Lower lobe of right lung (tissue), 2 donors: ENCODE measurements at regions not wholly inside any gene's neighbourhood (a gene's known extent, or its start where the extent isn't known, plus 50 kb on each side); places are given as distances from the start of the nearest gene placed in this dataset.

Experiments
- ATAC-seq, 2 donors: fragments of 200-7000 bp; cut with Tn5 transposase; one replicate each; pipeline ENCODE4 v1.9.1; 2020 to 2022; ENCODE audit warnings: mild to moderate bottlenecking in 2 of 2, moderate library complexity in 2 of 2
- DNase-seq: peaks from one replicate; pipeline ENCODE4 v3.0.0-alpha.2; 2020
- H3K27ac ChIP-seq: fragments of 200-600 bp; one replicate; pipeline ENCODE4 v1.8.0; 2022
- H3K27me3 ChIP-seq: fragments of 200-600 bp; one replicate; pipeline ENCODE4 v1.8.0; 2022; ENCODE audit warnings: low read depth
- H3K36me3 ChIP-seq: fragments of 200-600 bp; one replicate; pipeline ENCODE4 v1.8.0; 2022; ENCODE audit warnings: mild to moderate bottlenecking
- H3K4me1 ChIP-seq: fragments of 200-600 bp; one replicate; pipeline ENCODE4 v1.8.0; 2022
- H3K4me3 ChIP-seq: fragments of 200-600 bp; one replicate; pipeline ENCODE4 v1.8.0; 2022; ENCODE audit warnings: mild to moderate bottlenecking
- H3K9me3 ChIP-seq: fragments of 200-600 bp; one replicate; pipeline ENCODE4 v1.8.0; 2022
- intact Hi-C: fragments of 100-400 bp; cut with DNase I; formaldehyde crosslinking; loops from one replicate; pipeline ENCODE4 v1.11.0; 2022
- TF ChIP-seq, protein P1 (sequence below): fragments of 200-600 bp; IDR thresholded peaks from one replicate; pipeline ENCODE4 v1.8.0; 2022; ENCODE audit warnings: antibody characterized with exemption, mild to moderate bottlenecking
- donor health status: DM: no; HTN: yes; CAD: no; lungs with severe emphysema.

DNA sequence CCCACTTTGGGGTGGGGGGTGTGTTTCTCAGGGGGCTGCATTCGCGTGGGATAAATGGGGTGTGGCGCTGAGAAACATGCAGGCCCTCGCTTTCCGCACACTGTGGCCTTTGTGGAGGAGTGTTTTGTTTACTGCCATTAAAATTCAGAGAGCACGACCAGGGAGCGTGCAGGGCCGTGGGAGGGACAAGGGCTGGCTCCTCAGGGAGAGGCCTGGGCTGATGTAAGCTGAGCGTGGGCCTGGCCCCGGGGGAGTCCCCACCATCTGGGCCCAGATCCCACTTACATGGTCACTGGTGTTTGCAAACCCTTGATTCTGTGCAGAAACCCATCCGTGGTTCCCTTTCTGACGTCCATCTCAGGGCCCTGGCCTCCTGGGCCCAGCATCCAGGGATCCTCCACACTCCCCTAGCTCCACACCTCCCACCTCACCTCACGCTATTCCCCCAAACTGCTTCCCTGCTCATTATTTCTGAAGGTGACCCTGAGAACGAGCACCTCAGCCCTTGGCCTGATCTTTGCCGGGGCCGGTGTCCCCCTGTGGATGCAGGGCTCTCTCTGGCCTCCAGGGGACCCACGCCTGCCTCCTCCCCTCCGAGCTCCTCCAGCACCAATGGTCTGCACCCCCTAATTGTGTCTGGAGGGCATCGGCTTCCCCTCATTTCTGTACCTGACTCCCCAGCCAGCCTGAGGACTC is 92.5 kb upstream of the SIM2 start:
- Histone ChIP-seq H3K9me3 (no peaks in the 10 kb centered on the region), H3K27me3 (peaks cover 11% of the 10 kb centered on the region), H3K4me3 (no peak overlapping the region), H3K27ac (no peak overlapping the region), H3K4me1 (no peaks in the 10 kb centered on the region), H3K36me3 (no peaks in the 10 kb centered on the region)
- intact Hi-C loops: no loop called here
- DNase-seq (no peak), ATAC-seq (peak in 1 of 2 donors; percentile 23)
- TF ChIP-seq, protein P1, sequence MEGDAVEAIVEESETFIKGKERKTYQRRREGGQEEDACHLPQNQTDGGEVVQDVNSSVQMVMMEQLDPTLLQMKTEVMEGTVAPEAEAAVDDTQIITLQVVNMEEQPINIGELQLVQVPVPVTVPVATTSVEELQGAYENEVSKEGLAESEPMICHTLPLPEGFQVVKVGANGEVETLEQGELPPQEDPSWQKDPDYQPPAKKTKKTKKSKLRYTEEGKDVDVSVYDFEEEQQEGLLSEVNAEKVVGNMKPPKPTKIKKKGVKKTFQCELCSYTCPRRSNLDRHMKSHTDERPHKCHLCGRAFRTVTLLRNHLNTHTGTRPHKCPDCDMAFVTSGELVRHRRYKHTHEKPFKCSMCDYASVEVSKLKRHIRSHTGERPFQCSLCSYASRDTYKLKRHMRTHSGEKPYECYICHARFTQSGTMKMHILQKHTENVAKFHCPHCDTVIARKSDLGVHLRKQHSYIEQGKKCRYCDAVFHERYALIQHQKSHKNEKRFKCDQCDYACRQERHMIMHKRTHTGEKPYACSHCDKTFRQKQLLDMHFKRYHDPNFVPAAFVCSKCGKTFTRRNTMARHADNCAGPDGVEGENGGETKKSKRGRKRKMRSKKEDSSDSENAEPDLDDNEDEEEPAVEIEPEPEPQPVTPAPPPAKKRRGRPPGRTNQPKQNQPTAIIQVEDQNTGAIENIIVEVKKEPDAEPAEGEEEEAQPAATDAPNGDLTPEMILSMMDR: no peak

DNA sequence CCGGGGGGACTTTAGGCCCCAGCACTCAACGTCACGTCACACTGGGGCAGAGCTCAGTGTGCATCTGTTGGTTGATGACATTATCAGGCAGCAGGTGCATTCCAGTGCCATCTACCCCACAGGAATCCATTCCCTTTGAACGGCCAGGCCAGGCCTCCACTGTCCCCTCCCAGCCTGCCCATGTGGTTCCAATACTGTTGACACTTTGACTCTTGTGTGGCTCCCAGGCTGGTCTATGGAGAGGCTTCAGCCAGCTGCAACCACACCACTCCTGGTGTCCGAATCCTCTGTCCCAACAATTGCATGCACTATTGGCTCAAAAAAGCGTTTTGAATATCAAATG is 92.0 kb upstream of the SIM2 start:
- ATAC-seq (no peak), DNase-seq (no peak)
- no peak overlapping the region for H3K27ac ChIP-seq
- no peaks in the 10 kb centered on the region for H3K36me3 ChIP-seq
- H3K4me1 ChIP-seq: no peaks in the 10 kb centered on the region
- intact Hi-C loops: no loop called here
- no peak overlapping the region for H3K4me3 ChIP-seq
- no peaks in the 10 kb centered on the region for H3K9me3 ChIP-seq
- H3K27me3 ChIP-seq: peaks cover 11% of the 10 kb centered on the region
- TF ChIP-seq, protein P1: no peak

DNA sequence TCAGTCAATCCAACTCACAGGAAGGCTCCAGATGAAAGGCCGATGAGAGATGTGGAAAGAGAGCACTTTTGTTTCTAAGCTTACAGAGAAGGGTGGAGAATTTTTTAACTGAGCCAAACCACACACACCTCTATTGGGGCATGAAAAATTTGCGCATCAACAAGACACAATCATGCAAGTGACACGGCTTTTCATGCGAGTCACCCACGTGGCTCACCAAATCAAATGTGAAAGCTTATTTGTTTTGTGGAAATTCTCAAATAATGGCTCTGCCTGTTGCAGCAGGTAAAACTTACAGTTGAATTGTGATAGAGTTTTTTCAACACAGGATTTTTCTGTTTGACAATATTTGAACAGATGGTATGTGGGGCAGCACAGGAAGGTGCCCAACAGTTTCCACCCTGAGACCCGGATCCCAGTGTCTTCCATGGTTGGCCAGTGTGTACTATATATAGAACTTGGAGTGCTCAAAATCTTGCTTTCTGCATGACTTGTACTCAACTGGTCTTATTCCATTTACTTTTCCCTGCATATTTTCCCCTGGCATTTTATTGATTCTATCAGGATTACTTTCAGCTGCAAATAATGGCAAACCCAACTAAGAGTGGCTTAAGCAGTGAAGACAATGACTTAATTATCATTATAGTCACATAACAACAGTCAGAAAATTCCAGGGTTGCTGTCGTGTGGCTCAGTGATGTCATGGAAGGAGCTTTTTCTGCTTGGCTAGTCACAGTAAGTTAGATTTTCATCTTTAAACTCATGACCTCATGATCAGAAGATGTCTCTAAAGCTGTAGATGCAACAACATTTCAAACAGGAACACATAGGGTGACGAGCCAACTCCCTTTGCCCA is 90.6 kb upstream of the SIM2 start:
- Histone ChIP-seq H3K27me3 (peaks cover 11% of the 10 kb centered on the region), H3K27ac (no peak overlapping the region), H3K4me1 (no peaks in the 10 kb centered on the region), H3K9me3 (no peaks in the 10 kb centered on the region), H3K4me3 (no peak overlapping the region), H3K36me3 (no peaks in the 10 kb centered on the region)
- intact Hi-C loops: no loop called here
- no peak for DNase-seq
- no peak for ATAC-seq
- TF ChIP-seq, protein P1: no peak

DNA sequence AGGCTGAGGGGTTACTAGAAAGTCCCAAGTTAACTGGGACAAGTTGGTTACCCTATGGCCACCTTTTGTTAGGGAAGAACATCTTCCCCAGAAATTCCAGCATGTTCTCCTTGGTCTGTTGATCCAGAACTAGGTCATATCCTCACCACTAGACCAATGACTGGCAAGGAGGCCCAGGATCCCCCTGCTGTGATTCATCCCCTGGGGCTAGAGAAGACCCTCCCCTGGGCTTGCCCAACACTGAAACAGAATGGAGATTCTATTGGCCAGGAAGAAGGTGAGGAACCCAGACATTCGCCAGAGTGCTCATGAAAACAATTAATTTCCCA is 90.1 kb upstream of the SIM2 start:
- Histone ChIP-seq H3K4me3 (no peak overlapping the region), H3K27me3 (peaks cover 11% of the 10 kb centered on the region), H3K9me3 (no peaks in the 10 kb centered on the region), H3K27ac (no peak overlapping the region), H3K4me1 (no peaks in the 10 kb centered on the region), H3K36me3 (no peaks in the 10 kb centered on the region)
- TF ChIP-seq, protein P1: no peak
- no peak for ATAC-seq
- DNase-seq: no peak
- intact Hi-C loops: no loop called here

DNA sequence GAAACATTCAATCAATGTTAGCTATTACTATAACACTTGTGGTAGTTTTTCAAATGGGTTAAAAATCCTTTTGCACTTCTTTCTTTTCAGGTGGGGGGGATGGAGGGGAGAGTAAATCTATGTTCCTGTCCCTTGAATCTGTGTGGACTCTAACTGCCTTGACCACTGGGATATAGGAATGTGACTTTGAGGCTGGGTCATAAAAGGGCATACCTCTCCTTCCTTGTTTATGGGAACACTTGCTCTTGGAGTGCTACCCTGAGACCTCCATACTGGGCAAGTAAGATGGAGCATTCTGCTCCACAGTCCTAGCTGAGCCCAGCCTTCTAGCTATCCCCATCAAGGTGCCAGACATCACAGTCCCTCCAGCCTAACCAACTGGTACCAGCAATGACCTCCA is 89.3 kb upstream of the SIM2 start:
- DNase-seq (no peak), ATAC-seq (no peak)
- Histone ChIP-seq H3K36me3 (no peaks in the 10 kb centered on the region), H3K4me1 (no peaks in the 10 kb centered on the region), H3K9me3 (no peaks in the 10 kb centered on the region), H3K27me3 (peaks cover 11% of the 10 kb centered on the region), H3K27ac (no peak overlapping the region), H3K4me3 (no peak overlapping the region)
- intact Hi-C loops: no loop called here
- TF ChIP-seq, protein P1: no peak
